OCI-LY1 (cell line): ENCODE measurements at regions not wholly inside any gene's neighbourhood (a gene's known extent, or its start where the extent isn't known, plus 50 kb on each side); places are given as distances from the start of the nearest gene placed in this dataset.

ENCODE experiments used
- CTCF ChIP-seq: fragments of 200-600 bp; sonication (generic), shearing (Covaris generic); IDR thresholded peaks from 2 replicates; pipeline ENCODE4 v1.5.1; 2017; ENCODE audit warnings: mild to moderate bottlenecking, antibody characterized with exemption, low read length, moderate library complexity, mixed read lengths
- EZH2 ChIP-seq: fragments of 200-600 bp; sonication (generic), shearing (Covaris generic); IDR thresholded peaks from 2 replicates; pipeline ENCODE4 v1.8.0; 2017; ENCODE audit warnings: borderline replicate concordance, mixed run types, mild to moderate bottlenecking, antibody characterized with exemption, low read length, moderate library complexity, mixed read lengths

- TF ChIP-seq CTCF (no peak), EZH2 (no peak)
Measured at GRCh38 chr20:24770628-24771541, 178.2 kb upstream of the CST7 start.
